Vagina (tissue), 2 donors: ENCODE measurements at regions not wholly inside any gene's neighbourhood (a gene's known extent, or its start where the extent isn't known, plus 50 kb on each side); places are given as distances from the start of the nearest gene placed in this dataset.

ENCODE experiments used
- CTCF ChIP-seq, 3 experiments: fragments of 450-650 bp in 2 of 3; fragments of 200-600 bp in 1 of 3; sonication (generic) in 1 of 3; IDR thresholded peaks; one replicate each; pipeline ENCODE4 v1.5.1; 2017 to 2019; ENCODE audit warnings: antibody characterized with exemption in 3 of 3, mild to moderate bottlenecking in 2 of 3, moderate library complexity in 2 of 3
- POLR2AphosphoS5 ChIP-seq, 2 donors: sonication (generic); formaldehyde crosslinking; IDR thresholded peaks; one replicate each; pipeline ENCODE4 v1.9.0; 2017; ENCODE audit warnings: antibody characterized with exemption in 2 of 2, mild to moderate bottlenecking in 2 of 2, low read depth in 1 of 2; ENCODE audit not compliant: insufficient read depth in 1 of 2

GRCh38 chr10:36446881-36447280 lies 678.5 kb upstream of the ANKRD30A start:
- TF ChIP-seq CTCF (IDR thresholded peaks at IDR 0.05): no peak
- TF ChIP-seq POLR2AphosphoS5 (IDR thresholded peaks at IDR 0.05; ENCODE audit: insufficient read depth in 1 of 2, low read depth in 1 of 2): no peak
